ENCODE measurements at regions not wholly inside any gene's neighbourhood (a gene's known extent, or its start where the extent isn't known, plus 50 kb on each side); places are given as distances from the start of the nearest gene placed in this dataset.

- no peak for TF ChIP-seq PBX3 (IDR thresholded peaks at IDR 0.05)
- TF ChIP-seq RAD21 (IDR thresholded peaks at IDR 0.05; ENCODE audit: low read length) = peak; percentile 99
- no peak for TF ChIP-seq EP300 (IDR thresholded peaks at IDR 0.05; ENCODE audit: borderline replicate concordance in 1 of 2, low read depth in 1 of 2, low read length in 1 of 2)
- TF ChIP-seq MAX (IDR thresholded peaks at IDR 0.05; ENCODE audit: low read depth) = no peak
- no peak for TF ChIP-seq REST (IDR thresholded peaks at IDR 0.05; ENCODE audit: low read depth, low read length)
- TF ChIP-seq SMC3 (IDR thresholded peaks at IDR 0.05; ENCODE audit: low read depth, low read length) = peak; percentile 96
- TF ChIP-seq ZBTB33 (IDR thresholded peaks at IDR 0.05; ENCODE audit: borderline replicate concordance, low read depth) = no peak
- TF ChIP-seq SIN3A (IDR thresholded peaks at IDR 0.05; ENCODE audit: borderline replicate concordance, low read depth, low read length) = no peak
- TF ChIP-seq CTCF (IDR thresholded peaks at IDR 0.05) = peak; percentile 100
Measured at GRCh38 chr7:112550468-112551060, 69.8 kb downstream of the LSMEM1 start.

Data from SK-N-SH (cell line).